IMR-90 (cell line): ENCODE measurements at regions not wholly inside any gene's neighbourhood (a gene's known extent, or its start where the extent isn't known, plus 50 kb on each side); places are given as distances from the start of the nearest gene placed in this dataset.

Experiments
- ATAC-seq: fragments of 200-7000 bp; cut with Tn5 transposase; 2 replicates; pipeline ENCODE4 v1.9.1; 2020; ENCODE audit warnings: low read depth, mild to moderate bottlenecking, moderate library complexity
- BruUV-seq: library from RNA; stranded (reverse); fragments of 400-500 nt; replicated peaks from 2 replicates; lab custom pipeline; 2021; lab: Mats Ljungman, UMichigan
- CTCF ChIA-PET: fragments of 300-600 bp; formaldehyde crosslinking; extraction: SDS; loops from one replicate; lab custom pipeline; 2021; ENCODE audit warnings: antibody characterized with exemption; lab: Yijun Ruan, JAX
- POLR2A ChIA-PET: fragments of 300-600 bp; sonication (Branson Sonifier 250); formaldehyde crosslinking; loops from one replicate; lab custom pipeline; 2022; ENCODE audit warnings: antibody characterized with exemption; ENCODE audit not compliant: unreplicated experiment; lab: Charles Lee
- DNase-seq: peaks from one replicate; pipeline ENCODE4 v3.0.0; 2013
- H2AFZ ChIP-seq: replicated peaks from 2 replicates; pipeline ENCODE3; 2013; ENCODE audit warnings: low read length, mild to moderate bottlenecking; ENCODE audit not compliant: poor library complexity
- H2AK5ac ChIP-seq: 2 replicates; pipeline ENCODE4 v1.6.1; 2013; ENCODE audit warnings: low read depth, low read length, inconsistent platforms
- H2AK9ac ChIP-seq: replicated peaks from 2 replicates; pipeline ENCODE3; 2013; ENCODE audit warnings: mild to moderate bottlenecking, low read depth, low read length, moderate library complexity; ENCODE audit not compliant: poor library complexity
- H2BK120ac ChIP-seq: 2 replicates; pipeline ENCODE4 v1.6.1; 2013; ENCODE audit warnings: low read depth, low read length, inconsistent platforms
- H2BK15ac ChIP-seq: 3 replicates; pipeline ENCODE4 v1.6.1; 2013; ENCODE audit warnings: low read depth, low read length, inconsistent platforms
- H2BK20ac ChIP-seq: 2 replicates; pipeline ENCODE4 v1.6.1; 2013; ENCODE audit warnings: low read depth, mild to moderate bottlenecking, inconsistent platforms, low read length, moderate library complexity
- H2BK5ac ChIP-seq: 2 replicates; pipeline ENCODE4 v1.6.1; 2013; ENCODE audit warnings: mild to moderate bottlenecking, low read depth, low read length, inconsistent platforms; ENCODE audit not compliant: poor library complexity, severe bottlenecking
- H3K14ac ChIP-seq: replicated peaks from 2 replicates; pipeline ENCODE4 v1.6.1; 2013; ENCODE audit warnings: low read depth, low read length, inconsistent platforms
- H3K18ac ChIP-seq: 2 replicates; pipeline ENCODE4 v1.6.1; 2013; ENCODE audit warnings: low read depth, low read length, control low read depth
- H3K23ac ChIP-seq: 2 replicates; pipeline ENCODE4 v1.6.1; 2013; ENCODE audit warnings: low read depth, low read length, inconsistent platforms
- H3K27ac ChIP-seq: 2 replicates; pipeline ENCODE4 v1.5.1; 2013; ENCODE audit warnings: mild to moderate bottlenecking, control low read depth, low read length; ENCODE audit not compliant: insufficient read depth
- H3K27me3 ChIP-seq: 2 replicates; pipeline ENCODE4 v1.6.1; 2013; ENCODE audit warnings: low read length; ENCODE audit not compliant: control insufficient read depth, insufficient read depth
- H3K36me3 ChIP-seq: 2 replicates; pipeline ENCODE4 v1.6.1; 2013; ENCODE audit warnings: low read length, mixed read lengths; ENCODE audit not compliant: control insufficient read depth, insufficient read depth
- H3K4ac ChIP-seq: 2 replicates; pipeline ENCODE4 v1.6.1; 2013; ENCODE audit warnings: low read depth, low read length, inconsistent platforms
- H3K4me1 ChIP-seq: 2 replicates; pipeline ENCODE4 v1.6.1; 2013; ENCODE audit warnings: low read length, mixed read lengths; ENCODE audit not compliant: control insufficient read depth, insufficient read depth
- H3K4me2 ChIP-seq: 2 replicates; pipeline ENCODE4 v1.6.1; 2013; ENCODE audit warnings: low read depth, mild to moderate bottlenecking, control low read depth, low read length, moderate library complexity
- H3K4me3 ChIP-seq: 2 replicates; pipeline ENCODE4 v1.5.1; 2013; ENCODE audit warnings: low read depth, mild to moderate bottlenecking, control low read depth, low read length, moderate library complexity; ENCODE audit not compliant: insufficient read depth
- H3K56ac ChIP-seq: 2 replicates; pipeline ENCODE4 v1.6.1; 2013; ENCODE audit warnings: low read length, inconsistent platforms; ENCODE audit not compliant: insufficient read depth; ENCODE audit errors: extremely low read depth
- H3K79me1 ChIP-seq, 2 experiments: 2 replicates each; pipeline ENCODE4 v1.6.1; 2013; ENCODE audit warnings: low read length in 2 of 2, inconsistent platforms in 1 of 2, low read depth in 1 of 2
- H3K9ac ChIP-seq: 2 replicates; pipeline ENCODE4 v1.6.1; 2013; ENCODE audit warnings: low read depth, low read length, control low read depth
- H3K9me1 ChIP-seq: 2 replicates; pipeline ENCODE4 v1.6.1; 2013; ENCODE audit warnings: low read length, inconsistent platforms; ENCODE audit not compliant: insufficient read depth
- H3K9me3 ChIP-seq: 2 replicates; pipeline ENCODE4 v1.6.1; 2013; ENCODE audit warnings: low read length; ENCODE audit not compliant: control insufficient read depth, insufficient read depth
- H4K20me1 ChIP-seq: 2 replicates; pipeline ENCODE4 v1.6.1; 2013; ENCODE audit warnings: low read length, inconsistent platforms; ENCODE audit not compliant: insufficient read depth
- H4K5ac ChIP-seq: 2 replicates; pipeline ENCODE4 v1.6.1; 2013; ENCODE audit warnings: mild to moderate bottlenecking, low read depth, low read length, control low read depth
- H4K8ac ChIP-seq, 2 experiments: 2 replicates each; pipeline ENCODE4 v1.6.1; 2013; ENCODE audit warnings: low read depth in 2 of 2, low read length in 2 of 2, control low read depth in 1 of 2, inconsistent platforms in 1 of 2
- H4K91ac ChIP-seq: 2 replicates; pipeline ENCODE4 v1.6.1; 2013; ENCODE audit warnings: low read depth, low read length, inconsistent platforms; ENCODE audit not compliant: insufficient read depth
- CEBPB ChIP-seq: IDR thresholded peaks from 2 replicates; pipeline ENCODE4 v1.6.1; 2012; ENCODE audit warnings: low read depth, low read length, improper control_type of control experiment
- CHD1 ChIP-seq: IDR thresholded peaks from 2 replicates; pipeline ENCODE4 v1.6.1; 2012; ENCODE audit warnings: low read depth, low read length, improper control_type of control experiment
- FOS ChIP-seq: fragments of 150-350 bp; IDR thresholded peaks from 2 replicates; pipeline ENCODE4 v1.6.1; 2016; ENCODE audit warnings: low read depth, low read length
- RAD21 ChIP-seq: IDR thresholded peaks from 2 replicates; pipeline ENCODE4 v1.6.1; 2012; ENCODE audit warnings: low read length, improper control_type of control experiment
- RCOR1 ChIP-seq: IDR thresholded peaks from 2 replicates; pipeline ENCODE4 v1.6.1; 2012; ENCODE audit warnings: mild to moderate bottlenecking, low read length, improper control_type of control experiment; ENCODE audit not compliant: insufficient replicate concordance
- USF2 ChIP-seq: fragments of 150-350 bp; IDR thresholded peaks from 2 replicates; pipeline ENCODE4 v1.6.1; 2017; ENCODE audit warnings: mild to moderate bottlenecking, antibody characterized with exemption, low read length, low read depth
- WGBS, 2 experiments: methylation state at CpG; one replicate each; pipeline versions ENCODE4 v1.1.5 to v1.1.7; 2013; ENCODE audit warnings: missing lambda C conversion rate in 2 of 2; ENCODE audit not compliant: insufficient read length in 1 of 2; ENCODE audit errors: extremely low coverage in 2 of 2; 5-methylcytosine and 5-hydroxymethylcytosine counted together
- dilution Hi-C: fragments of 300-500 bp; cut with HindIII; formaldehyde crosslinking; loops from one replicate; pipeline ENCODE4 v1.14.3; 2018; ENCODE audit warnings: low sequenced_read_pairs; ENCODE audit not compliant: unreplicated experiment
- in situ Hi-C: fragments of 300-500 bp; cut with MboI; formaldehyde crosslinking; loops from 3 replicates; pipeline ENCODE4 v1.14.3; 2019; ENCODE audit warnings: low sequenced_read_pairs, inconsistent platforms, mixed read lengths
- intact Hi-C: fragments of 100-400 bp; cut with micrococcal nuclease; formaldehyde crosslinking; loops from 2 replicates; pipeline ENCODE4 v1.10.0; 2022
- TF ChIP-seq, protein P1 (sequence below): fragments of 150-350 bp; IDR thresholded peaks from 2 replicates; pipeline ENCODE4 v1.6.1; 2016; ENCODE audit warnings: low read depth, mild to moderate bottlenecking, low read length, moderate library complexity, borderline replicate concordance

DNA sequence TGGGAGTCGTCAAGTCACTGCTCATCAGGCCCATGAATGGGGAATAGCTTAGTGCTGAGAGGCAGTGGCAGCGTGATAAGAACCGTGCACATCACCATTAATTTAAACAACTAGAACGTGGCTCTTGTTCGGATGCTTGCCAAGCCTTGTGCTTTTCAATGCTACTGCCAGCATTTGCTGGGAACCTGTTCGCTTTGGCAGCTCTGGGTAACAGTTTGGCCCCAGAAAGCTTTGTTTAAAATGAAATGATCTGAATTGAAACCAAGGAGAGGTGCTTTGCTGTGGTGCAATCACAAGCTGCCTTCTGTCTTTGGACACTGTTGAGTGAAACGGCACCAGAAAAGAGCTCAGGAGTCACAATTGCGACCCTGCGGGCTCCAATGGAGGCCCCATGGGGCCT lies 53.5 kb upstream of the OLFM4 start:
- ChIA-PET CTCF (no interaction called here), POLR2A (no interaction called here)
- H3K9ac ChIP-seq = no peak overlapping the region
- no peak overlapping the region for H3K4me3 ChIP-seq
- no peaks in the 10 kb centered on the region for H3K27me3 ChIP-seq
- no peaks in the 10 kb centered on the region for H3K4me1 ChIP-seq
- no peak overlapping the region for H3K23ac ChIP-seq
- no peak overlapping the region for H2BK5ac ChIP-seq
- H4K20me1 ChIP-seq = no peaks in the 10 kb centered on the region
- BruUV-seq = no TSS peak
- no peak overlapping the region for H2BK20ac ChIP-seq
- H3K4me2 ChIP-seq = no peak overlapping the region
- H3K18ac ChIP-seq = no peak overlapping the region
- no peaks in the 10 kb centered on the region for H3K9me1 ChIP-seq
- H2AK9ac ChIP-seq = no peak overlapping the region
- H4K91ac ChIP-seq = no peak overlapping the region
- no peak overlapping the region for H4K5ac ChIP-seq
- H3K4ac ChIP-seq = no peak overlapping the region
- no peak overlapping the region for H4K8ac ChIP-seq
- no peak overlapping the region for H3K56ac ChIP-seq
- intact Hi-C loops (no loop called here), dilution Hi-C loops (no loop called here), in situ Hi-C loops (no loop called here)
- no peak overlapping the region for H2BK120ac ChIP-seq
- H3K27ac ChIP-seq = no peak overlapping the region
- TF ChIP-seq CHD1 = no peak
- no peak for TF ChIP-seq RAD21
- TF ChIP-seq RCOR1 = no peak
- TF ChIP-seq, protein P1, sequence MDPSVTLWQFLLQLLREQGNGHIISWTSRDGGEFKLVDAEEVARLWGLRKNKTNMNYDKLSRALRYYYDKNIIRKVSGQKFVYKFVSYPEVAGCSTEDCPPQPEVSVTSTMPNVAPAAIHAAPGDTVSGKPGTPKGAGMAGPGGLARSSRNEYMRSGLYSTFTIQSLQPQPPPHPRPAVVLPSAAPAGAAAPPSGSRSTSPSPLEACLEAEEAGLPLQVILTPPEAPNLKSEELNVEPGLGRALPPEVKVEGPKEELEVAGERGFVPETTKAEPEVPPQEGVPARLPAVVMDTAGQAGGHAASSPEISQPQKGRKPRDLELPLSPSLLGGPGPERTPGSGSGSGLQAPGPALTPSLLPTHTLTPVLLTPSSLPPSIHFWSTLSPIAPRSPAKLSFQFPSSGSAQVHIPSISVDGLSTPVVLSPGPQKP = no peak
- TF ChIP-seq CEBPB = no peak
- TF ChIP-seq USF2 = no peak
- no peak for TF ChIP-seq FOS
- ATAC-seq (no peak), DNase-seq (no peak)
- WGBS, 2 experiments = no CpG with 5 or more reads among the region's 9 CpGs
- no peaks in the 10 kb centered on the region for H3K36me3 ChIP-seq
- H2AK5ac ChIP-seq = no peak overlapping the region
- H3K9me3 ChIP-seq = peaks cover 2% of the 10 kb centered on the region; the same call in 1 of the 2 replicates
- no peaks in the 10 kb centered on the region for H3K79me1 ChIP-seq
- no peak overlapping the region for H2AFZ ChIP-seq
- H3K14ac ChIP-seq = no peak overlapping the region
- H2BK15ac ChIP-seq = no peak overlapping the region
